ENCODE measurements at regions not wholly inside any gene's neighbourhood (a gene's known extent, or its start where the extent isn't known, plus 50 kb on each side); places are given as distances from the start of the nearest gene placed in this dataset.

- TF ChIP-seq YY1 (IDR thresholded peaks at IDR 0.05; ENCODE audit: insufficient read depth, insufficient read length), result no peak
- TF ChIP-seq ZNF274 (IDR thresholded peaks at IDR 0.05; ENCODE audit: low read depth, low read length), result no peak
- no peak for TF ChIP-seq SUZ12 (IDR thresholded peaks at IDR 0.05; ENCODE audit: extremely low read depth, insufficient read depth, insufficient read length)
Measured at GRCh38 chr18:2219706-2220105, 351.6 kb downstream of the METTL4 start.

Data from NT2/D1 (cell line).